GM06990 (cell line): ENCODE measurements at regions not wholly inside any gene's neighbourhood (a gene's known extent, or its start where the extent isn't known, plus 50 kb on each side); places are given as distances from the start of the nearest gene placed in this dataset.

Experiments used
- DNase-seq: peaks from one replicate; pipeline ENCODE4 v3.0.0-alpha.2; 2011; ENCODE audit not compliant: insufficient read length; ENCODE audit errors: extremely low read depth
- H3K27me3 ChIP-seq: replicated peaks from 2 replicates; pipeline ENCODE4 v1.6.0; 2011; ENCODE audit warnings: low read length; ENCODE audit not compliant: control insufficient read depth, insufficient read depth
- H3K36me3 ChIP-seq: 2 replicates; pipeline ENCODE4 v1.5.1; 2011; ENCODE audit warnings: low read length; ENCODE audit not compliant: control insufficient read depth, insufficient read depth
- H3K4me3 ChIP-seq: replicated peaks from 2 replicates; pipeline ENCODE4 v1.5.1; 2011; ENCODE audit warnings: low read depth, mild to moderate bottlenecking, control low read depth, low read length
- CTCF ChIP-seq: IDR thresholded peaks from 2 replicates; pipeline ENCODE4 v1.5.1; 2011; ENCODE audit warnings: low read length, control low read depth, mild to moderate bottlenecking, inconsistent platforms; ENCODE audit not compliant: insufficient read depth, poor library complexity, severe bottlenecking

- Histone ChIP-seq H3K4me3 (no peak overlapping the region), H3K27me3 (no peaks in the 10 kb centered on the region), H3K36me3 (no peaks in the 10 kb centered on the region)
- no peak for DNase-seq
- no peak for TF ChIP-seq CTCF
These were observed 422.7 kb downstream of the MATN1 start for GRCh38 chr1:30300669-30301068.

GRCh38 chr1:30299393-30299792 is 424.0 kb downstream of the MATN1 start:
- Histone ChIP-seq H3K36me3 (no peaks in the 10 kb centered on the region), H3K4me3 (no peak overlapping the region), H3K27me3 (no peaks in the 10 kb centered on the region; the same call in 1 of the 2 replicates)
- no peak for DNase-seq
- no peak for TF ChIP-seq CTCF

- Histone ChIP-seq H3K27me3 (no peaks in the 10 kb centered on the region; the same call in 1 of the 2 replicates), H3K4me3 (no peak overlapping the region), H3K36me3 (no peaks in the 10 kb centered on the region)
- TF ChIP-seq CTCF = no peak
- no peak for DNase-seq
These were observed 427.7 kb downstream of the MATN1 start for GRCh38 chr1:30295674-30296073.

GRCh38 chr1:30295266-30295665 is 428.1 kb downstream of the MATN1 start:
- H3K36me3 ChIP-seq = no peaks in the 10 kb centered on the region
- no peak overlapping the region for H3K4me3 ChIP-seq
- no peaks in the 10 kb centered on the region; the same call in 1 of the 2 replicates for H3K27me3 ChIP-seq
- TF ChIP-seq CTCF = no peak
- DNase-seq = no peak

- TF ChIP-seq CTCF = no peak
- Histone ChIP-seq H3K4me3 (no peak overlapping the region), H3K27me3 (no peaks in the 10 kb centered on the region; the same call in 1 of the 2 replicates), H3K36me3 (no peaks in the 10 kb centered on the region)
- no peak for DNase-seq
These were observed 428.9 kb downstream of the MATN1 start for GRCh38 chr1:30294508-30294907.

GRCh38 chr1:30292451-30292850 is 430.9 kb downstream of the MATN1 start:
- no peak for TF ChIP-seq CTCF
- no peak for DNase-seq
- H3K4me3 ChIP-seq = no peak overlapping the region
- H3K36me3 ChIP-seq = no peaks in the 10 kb centered on the region
- H3K27me3 ChIP-seq = no peaks in the 10 kb centered on the region; the same call in 1 of the 2 replicates
